NCI-H128 (cell line): ENCODE measurements at regions not wholly inside any gene's neighbourhood (a gene's known extent, or its start where the extent isn't known, plus 50 kb on each side); places are given as distances from the start of the nearest gene placed in this dataset.

Experiments
- DNase-seq: peaks from one replicate; lab custom pipeline; 2025; ENCODE audit not compliant: unreplicated experiment; lab: John Stamatoyannopoulos, UW

GRCh38 chr16:85162478-85163277, 50.4 kb upstream of the CIBAR2 start:
- no peak for DNase-seq

- DNase-seq = no peak
Measured at GRCh38 chr16:85163278-85164112, 51.2 kb upstream of the CIBAR2 start.

DNA sequence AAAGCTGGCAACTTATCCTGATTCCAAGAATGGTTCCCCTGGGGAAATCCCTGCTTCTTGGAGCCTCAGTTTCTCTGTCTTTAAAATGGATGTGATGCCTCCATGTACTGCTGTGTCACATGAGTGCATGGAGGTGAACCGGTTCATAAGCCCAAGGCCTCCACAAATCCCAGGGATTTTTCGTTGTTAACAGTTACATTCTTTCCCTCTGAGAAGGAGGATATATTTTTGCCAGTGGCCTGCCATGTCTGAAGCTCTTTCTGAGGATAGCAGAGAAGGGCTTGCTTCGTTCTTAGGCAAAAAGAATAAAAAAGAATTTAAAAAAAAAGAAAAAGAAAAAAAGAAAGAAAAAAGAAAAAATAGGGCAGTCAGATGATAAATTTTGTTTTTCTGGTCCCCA, 52.2 kb upstream of the CIBAR2 start:
- DNase-seq = no peak

- no peak for DNase-seq
Measured at GRCh38 chr16:85164838-85165516, 52.7 kb upstream of the CIBAR2 start.

DNA sequence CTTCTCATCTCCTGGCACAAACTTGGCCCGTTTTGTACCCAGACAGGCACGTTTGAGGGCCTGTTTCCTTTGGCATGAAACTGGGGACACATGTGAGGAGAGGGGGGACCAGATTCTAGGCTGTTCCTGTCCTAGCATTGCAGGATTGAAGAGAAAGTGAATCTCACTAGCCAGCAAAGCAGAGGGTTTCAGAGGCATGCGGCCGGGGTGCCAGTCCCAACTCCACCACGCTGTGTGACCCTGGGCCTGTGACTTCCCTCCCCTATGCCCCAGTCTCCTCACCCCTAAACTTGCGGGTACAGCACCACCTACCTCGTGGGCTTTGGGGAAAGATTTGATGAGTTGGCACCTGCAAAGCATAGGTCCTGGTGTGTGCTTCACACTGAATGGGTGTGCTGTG, 53.5 kb upstream of the CIBAR2 start:
- no peak for DNase-seq

DNA sequence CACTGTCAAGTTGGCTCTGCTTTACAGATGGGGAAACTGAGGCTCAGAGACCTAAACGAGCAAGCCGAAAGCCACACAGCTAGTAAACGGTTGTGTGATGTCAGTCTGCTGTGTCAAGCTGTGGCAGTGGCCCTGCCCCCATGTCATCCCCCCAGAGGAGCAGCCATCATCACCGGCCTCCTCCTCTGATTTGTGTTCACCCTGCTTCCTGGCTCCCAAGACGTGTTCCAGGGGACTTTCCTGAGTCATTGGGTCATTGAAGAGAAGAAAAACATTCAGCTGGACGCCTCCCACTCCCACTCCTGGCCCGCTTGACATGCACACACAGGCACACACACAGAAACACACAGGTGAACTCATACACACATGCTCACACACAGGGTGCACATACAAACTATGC, 54.0 kb upstream of the CIBAR2 start:
- DNase-seq = no peak

- no peak for DNase-seq
Measured at GRCh38 chr16:85166699-85167588, 54.7 kb upstream of the CIBAR2 start.

- no peak for DNase-seq
Measured at GRCh38 chr16:85167589-85168537, 55.6 kb upstream of the CIBAR2 start.

DNA sequence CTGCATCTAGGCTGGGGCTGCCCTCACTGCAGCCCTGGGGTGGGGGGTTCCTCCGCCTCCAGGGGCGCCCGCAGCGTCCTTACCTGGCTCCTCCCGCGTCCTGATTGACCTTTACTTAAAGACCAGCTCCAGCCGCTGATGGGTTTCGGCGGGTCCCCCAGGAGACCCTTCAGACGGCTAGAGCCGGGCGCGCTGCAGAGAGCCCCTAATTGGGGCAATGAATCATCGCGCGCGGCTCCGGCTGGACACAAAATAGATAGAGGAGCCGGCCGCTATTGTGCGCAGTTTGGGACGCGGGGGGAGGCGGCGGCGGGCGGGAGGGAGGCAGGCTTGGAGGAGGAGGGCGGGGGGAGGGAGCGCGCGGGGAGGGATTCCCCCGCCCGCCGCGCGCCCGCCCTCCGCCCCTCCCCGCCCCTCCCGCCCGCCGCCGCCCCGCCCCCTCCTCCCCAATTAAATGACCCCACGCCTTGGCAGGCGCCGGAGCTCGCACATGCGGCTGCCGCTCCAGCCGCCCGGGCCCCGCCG, 56.5 kb upstream of the CIBAR2 start:
- DNase-seq = no peak

DNA sequence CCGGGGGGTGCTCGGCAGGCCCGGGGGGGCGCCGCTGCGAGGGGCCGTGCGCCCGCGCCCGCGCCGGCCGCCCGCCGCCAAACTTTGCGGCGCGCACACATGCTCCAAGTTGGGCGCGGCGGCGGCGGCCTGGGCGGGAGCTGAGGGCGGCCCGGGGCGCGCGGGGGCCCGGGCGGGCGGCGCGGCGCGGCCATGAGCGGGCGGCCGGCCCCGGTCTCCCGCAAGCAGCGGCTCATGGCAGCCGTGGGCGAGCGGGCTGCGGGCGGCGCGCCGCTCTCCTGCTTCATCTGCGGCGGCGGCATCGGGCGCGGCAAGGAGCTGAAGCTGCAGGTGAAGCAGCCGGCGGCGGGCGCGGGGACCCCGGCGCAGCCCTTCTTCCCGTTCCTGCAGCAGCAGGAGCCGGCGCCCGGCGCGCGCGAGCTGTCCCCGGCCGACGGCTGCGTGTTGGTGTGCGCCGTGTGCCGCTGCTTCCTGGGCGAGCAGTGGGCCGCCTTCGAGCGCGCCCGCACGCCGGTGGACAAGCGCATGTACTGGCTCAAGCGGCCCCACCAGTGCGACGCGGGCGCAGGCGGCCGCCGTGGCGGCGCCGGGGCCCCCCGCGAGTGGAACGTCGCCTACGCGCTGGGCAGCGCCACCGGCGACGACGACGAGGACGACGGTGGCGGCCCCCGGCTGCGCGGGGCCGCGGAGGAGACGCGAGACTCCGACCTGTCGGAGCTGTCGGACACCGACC, 57.2 kb upstream of the CIBAR2 start:
- no peak for DNase-seq

GRCh38 chr16:85170066-85170491, 57.8 kb upstream of the CIBAR2 start:
- no peak for DNase-seq

DNA sequence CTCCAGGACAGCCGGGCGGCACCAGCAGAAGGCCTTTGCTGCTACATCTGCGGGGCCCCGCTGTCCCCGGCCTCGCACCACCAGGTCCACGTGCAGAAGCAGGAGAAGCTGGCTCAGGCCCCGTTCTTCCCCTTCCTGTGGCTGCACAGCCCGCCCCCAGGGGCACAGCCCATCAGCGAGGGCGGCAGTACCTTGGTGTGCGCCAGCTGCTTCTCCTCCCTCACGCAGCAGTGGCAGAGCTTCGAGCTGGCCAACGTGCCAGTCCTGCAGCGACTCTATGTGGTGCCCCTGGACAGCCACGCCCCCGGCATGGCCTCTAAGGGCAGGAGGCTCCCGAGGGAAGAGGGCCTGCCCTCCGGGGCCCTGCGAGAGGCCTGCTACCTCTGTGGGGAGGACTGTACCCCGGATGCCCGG, 58.3 kb upstream of the CIBAR2 start:
- no peak for DNase-seq

DNA sequence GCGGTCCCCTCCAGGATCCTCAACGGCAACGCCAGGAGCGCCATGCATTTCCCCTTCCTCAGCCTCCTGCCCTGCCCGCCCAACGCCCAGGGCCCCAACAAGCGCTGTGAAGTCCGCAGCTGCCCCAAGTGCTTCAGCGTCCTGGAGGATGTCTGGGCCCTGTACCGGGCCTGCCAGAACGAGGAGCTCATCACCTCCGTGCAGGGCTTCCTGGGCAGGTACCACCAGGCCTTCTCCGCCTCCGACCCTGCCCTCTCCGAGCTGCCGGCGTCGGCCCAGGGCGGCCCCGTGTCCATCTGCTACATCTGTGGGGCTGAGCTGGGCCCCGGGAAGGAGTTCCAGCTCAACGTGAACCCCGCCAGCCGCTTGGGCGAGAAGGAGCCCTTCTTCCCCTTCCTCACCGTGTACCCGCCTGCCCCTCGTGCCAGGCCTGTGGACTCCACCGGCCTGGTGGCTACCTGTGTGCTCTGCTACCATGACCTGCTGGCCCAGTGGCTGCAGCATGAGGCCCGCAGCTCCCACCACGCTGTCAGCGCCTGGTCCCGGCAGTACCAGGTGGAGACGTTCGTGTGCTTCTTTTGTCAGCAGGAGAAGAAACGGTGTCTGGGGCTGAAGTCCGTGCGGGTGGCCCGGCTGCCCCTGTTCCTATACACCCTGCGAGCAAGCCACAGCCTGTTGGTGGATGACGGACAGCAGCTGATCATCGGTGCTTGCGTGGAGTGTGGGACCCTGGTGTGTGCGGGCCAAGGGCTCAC, 58.9 kb upstream of the CIBAR2 start:
- no peak for DNase-seq

DNA sequence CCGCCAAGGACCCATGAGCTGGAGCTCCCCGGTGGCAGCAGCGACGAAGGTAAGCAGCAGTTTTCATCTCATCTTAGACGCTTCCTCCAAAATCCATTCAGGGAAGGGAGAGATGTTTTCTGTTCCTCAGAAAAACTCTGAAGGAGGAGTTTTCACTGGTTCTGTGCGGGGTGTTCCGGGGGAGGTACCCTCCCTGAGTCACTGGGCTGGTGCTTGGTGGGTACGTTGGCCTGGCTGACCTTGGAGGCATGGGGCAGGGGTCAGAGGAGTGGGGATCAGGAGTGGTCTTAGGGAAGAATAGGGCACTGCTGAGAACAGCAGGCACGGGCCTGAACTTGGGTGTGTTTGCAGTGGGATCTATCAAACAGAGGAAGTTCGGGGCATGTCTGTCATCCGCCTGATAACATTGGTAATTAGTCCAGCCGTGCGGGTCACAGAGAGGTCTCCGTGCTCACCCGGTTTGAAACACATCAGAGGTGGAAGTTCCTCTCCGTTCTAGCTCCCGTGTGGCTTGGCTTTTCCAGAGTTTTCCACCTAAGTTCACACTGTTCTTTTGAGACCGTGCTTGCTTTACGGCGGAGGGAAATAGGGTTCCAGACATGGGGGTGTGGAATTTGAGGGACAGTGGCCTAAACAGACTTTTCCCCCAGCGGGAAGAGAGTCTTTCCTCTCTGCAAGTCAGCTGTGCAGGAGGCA, 59.6 kb upstream of the CIBAR2 start:
- no peak for DNase-seq

DNA sequence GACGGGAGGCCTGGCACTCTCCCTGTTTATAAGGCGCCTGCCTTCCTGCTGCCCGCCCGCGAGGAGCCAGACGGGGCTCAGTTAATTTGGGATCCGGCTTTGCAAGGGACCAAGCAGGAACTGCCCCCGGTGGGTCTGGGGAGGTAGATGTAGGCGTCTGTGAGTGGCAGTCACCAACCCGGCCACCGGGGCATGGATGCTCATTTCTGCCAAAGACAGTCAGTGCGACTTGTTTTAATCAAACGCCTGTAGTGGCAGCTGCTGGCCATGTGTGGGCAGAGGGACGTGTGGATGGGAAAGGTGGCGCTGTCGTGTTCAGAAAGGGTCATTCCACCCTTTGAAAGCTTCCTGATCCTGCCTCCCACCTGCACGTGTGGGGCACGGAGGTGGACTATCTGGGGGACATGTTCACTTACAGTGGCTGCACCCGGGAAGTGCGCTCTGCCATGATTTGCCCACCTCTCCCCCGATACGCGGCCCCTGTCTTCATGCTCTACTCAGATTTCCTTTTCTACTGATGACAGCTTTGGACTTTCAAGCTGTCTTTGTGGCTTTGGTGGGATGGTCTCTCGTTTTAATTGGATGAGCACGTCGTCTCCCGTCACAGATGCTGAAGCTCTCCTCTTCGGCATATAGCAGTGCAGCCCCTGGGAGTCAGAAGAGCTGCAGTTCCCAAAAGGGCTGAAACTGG, 60.3 kb upstream of the CIBAR2 start:
- DNase-seq = no peak

GRCh38 chr16:85173146-85173980, 61.1 kb upstream of the CIBAR2 start:
- DNase-seq = no peak
